GM19397 (cell line): ENCODE measurements at regions not wholly inside any gene's neighbourhood (a gene's known extent, or its start where the extent isn't known, plus 50 kb on each side); places are given as distances from the start of the nearest gene placed in this dataset.

Experiments
- ATAC-seq: cut with Tn5 transposase; IDR thresholded peaks from one replicate; pipeline ENCODE4 v1.9.1; 2021; ENCODE audit warnings: mild to moderate bottlenecking, moderate library complexity; ENCODE audit not compliant: unreplicated experiment

- ATAC-seq = no peak
Measured at GRCh38 chr7:25314094-25314730, 85.9 kb upstream of the NPVF start.

- ATAC-seq = no peak
Measured at GRCh38 chr7:25314731-25315267, 86.5 kb upstream of the NPVF start.

- no peak for ATAC-seq
Measured at GRCh38 chr7:25316366-25316765, 88.1 kb upstream of the NPVF start.

GRCh38 chr7:25318047-25318446 is 89.8 kb upstream of the NPVF start:
- no peak for ATAC-seq

- no peak for ATAC-seq
Measured at GRCh38 chr7:25319707-25320106, 91.4 kb upstream of the NPVF start.

- no peak for ATAC-seq
Measured at GRCh38 chr7:25320791-25321190, 92.5 kb upstream of the NPVF start.

GRCh38 chr7:25321424-25321823 is 93.1 kb upstream of the NPVF start:
- ATAC-seq = no peak

- no peak for ATAC-seq
Measured at GRCh38 chr7:25322473-25322872, 94.2 kb upstream of the NPVF start.

- no peak for ATAC-seq
Measured at GRCh38 chr7:25325186-25325757, 97.0 kb upstream of the NPVF start.

- no peak for ATAC-seq
Measured at GRCh38 chr7:25326501-25327156, 98.3 kb upstream of the NPVF start.

GRCh38 chr7:25329815-25330214 is 101.5 kb upstream of the NPVF start:
- ATAC-seq = no peak

GRCh38 chr7:25333296-25333928 is 105.1 kb upstream of the NPVF start:
- ATAC-seq = no peak

- ATAC-seq = no peak
Measured at GRCh38 chr7:25347360-25348066, 119.2 kb upstream of the NPVF start.

GRCh38 chr7:25348104-25348503 is 119.8 kb upstream of the NPVF start:
- ATAC-seq = no peak

- no peak for ATAC-seq
Measured at GRCh38 chr7:25349283-25350017, 121.2 kb upstream of the NPVF start.

GRCh38 chr7:25350041-25350440 is 121.8 kb upstream of the NPVF start:
- no peak for ATAC-seq

- ATAC-seq = no peak
Measured at GRCh38 chr7:25351761-25352160, 123.5 kb upstream of the NPVF start.

GRCh38 chr7:25353196-25353595 is 124.9 kb upstream of the NPVF start:
- no peak for ATAC-seq

- no peak for ATAC-seq
Measured at GRCh38 chr7:25353732-25354131, 125.4 kb upstream of the NPVF start.

GRCh38 chr7:25356534-25357151 is 128.4 kb upstream of the NPVF start:
- no peak for ATAC-seq
